Thyroid gland (tissue), 4 donors: ENCODE measurements at regions not wholly inside any gene's neighbourhood (a gene's known extent, or its start where the extent isn't known, plus 50 kb on each side); places are given as distances from the start of the nearest gene placed in this dataset.

ENCODE experiments used
- POLR2A ChIP-seq, 2 donors: fragments of 450-650 bp; IDR thresholded peaks; one replicate each; pipeline ENCODE4 v1.6.1; 2017; ENCODE audit warnings: antibody characterized with exemption in 2 of 2, mild to moderate bottlenecking in 2 of 2, moderate library complexity in 1 of 2
- TF ChIP-seq, protein P1 (sequence below), 6 experiments: fragments of 200-600 bp in 3 of 6; fragments of 450-650 bp in 3 of 6; sonication (generic) in 3 of 6; IDR thresholded peaks; one replicate each; pipeline ENCODE4 v1.5.1; 2016 to 2019; ENCODE audit warnings: antibody characterized with exemption in 6 of 6, mild to moderate bottlenecking in 2 of 6, inconsistent platforms in 1 of 6, moderate library complexity in 1 of 6

DNA sequence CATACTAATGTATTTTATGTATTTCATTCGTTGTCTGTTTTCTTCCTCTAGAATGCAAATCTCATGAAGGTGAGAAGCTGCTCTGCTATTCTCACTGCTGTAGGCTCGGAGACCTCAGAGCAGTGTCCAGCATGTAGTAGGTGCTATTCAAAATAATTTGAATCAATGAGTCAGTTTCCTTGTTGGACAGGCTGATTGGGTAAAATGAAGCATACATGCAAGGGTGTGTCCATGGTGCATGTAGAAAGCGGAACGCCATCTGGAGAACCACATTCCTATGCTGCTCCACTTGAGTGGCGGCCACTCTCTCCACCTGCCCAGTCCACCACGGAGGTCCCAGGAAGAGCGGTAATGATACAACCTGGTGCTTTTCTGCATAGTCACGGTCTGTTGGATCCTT lies 412.1 kb downstream of the QKI start:
- TF ChIP-seq, protein P1, sequence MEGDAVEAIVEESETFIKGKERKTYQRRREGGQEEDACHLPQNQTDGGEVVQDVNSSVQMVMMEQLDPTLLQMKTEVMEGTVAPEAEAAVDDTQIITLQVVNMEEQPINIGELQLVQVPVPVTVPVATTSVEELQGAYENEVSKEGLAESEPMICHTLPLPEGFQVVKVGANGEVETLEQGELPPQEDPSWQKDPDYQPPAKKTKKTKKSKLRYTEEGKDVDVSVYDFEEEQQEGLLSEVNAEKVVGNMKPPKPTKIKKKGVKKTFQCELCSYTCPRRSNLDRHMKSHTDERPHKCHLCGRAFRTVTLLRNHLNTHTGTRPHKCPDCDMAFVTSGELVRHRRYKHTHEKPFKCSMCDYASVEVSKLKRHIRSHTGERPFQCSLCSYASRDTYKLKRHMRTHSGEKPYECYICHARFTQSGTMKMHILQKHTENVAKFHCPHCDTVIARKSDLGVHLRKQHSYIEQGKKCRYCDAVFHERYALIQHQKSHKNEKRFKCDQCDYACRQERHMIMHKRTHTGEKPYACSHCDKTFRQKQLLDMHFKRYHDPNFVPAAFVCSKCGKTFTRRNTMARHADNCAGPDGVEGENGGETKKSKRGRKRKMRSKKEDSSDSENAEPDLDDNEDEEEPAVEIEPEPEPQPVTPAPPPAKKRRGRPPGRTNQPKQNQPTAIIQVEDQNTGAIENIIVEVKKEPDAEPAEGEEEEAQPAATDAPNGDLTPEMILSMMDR (IDR thresholded peaks at IDR 0.05) = no peak
- TF ChIP-seq POLR2A (IDR thresholded peaks at IDR 0.05) = no peak
